GM11168 (cell line): ENCODE measurements at regions not wholly inside any gene's neighbourhood (a gene's known extent, or its start where the extent isn't known, plus 50 kb on each side); places are given as distances from the start of the nearest gene placed in this dataset.
"Not testable (repeated sequence)": the region's sequence is repeated elsewhere in the genome, so short reads cannot be mapped to it uniquely, and the experiment has no call there.

Source experiments
- in situ Hi-C: fragments of 300-500 bp; cut with MboI; formaldehyde crosslinking; loops from one replicate; pipeline ENCODE4 v1.12.0; 2022; ENCODE audit warnings: low sequenced_read_pairs; ENCODE audit not compliant: unreplicated experiment

DNA sequence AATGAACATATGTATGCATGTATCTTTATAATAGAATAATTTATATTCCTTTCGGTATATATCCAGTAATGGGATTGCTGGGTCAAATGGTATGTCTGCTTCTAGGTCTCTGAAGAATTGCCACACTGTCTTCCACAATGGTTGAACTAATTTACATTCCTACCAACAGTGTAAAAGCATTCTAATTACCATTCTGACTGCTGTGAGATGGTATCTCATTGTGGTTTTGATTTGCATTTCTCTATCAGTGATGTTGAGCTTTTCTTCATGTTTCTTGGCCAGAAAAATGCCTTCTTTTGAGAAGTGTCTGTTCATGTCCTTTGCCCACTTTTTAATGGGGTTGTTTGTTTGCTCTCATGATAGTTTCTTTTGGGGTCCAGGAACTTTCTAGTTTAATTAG, 213.2 kb upstream of the PTER start:
- in situ Hi-C loops, result not testable (repeated sequence)

DNA sequence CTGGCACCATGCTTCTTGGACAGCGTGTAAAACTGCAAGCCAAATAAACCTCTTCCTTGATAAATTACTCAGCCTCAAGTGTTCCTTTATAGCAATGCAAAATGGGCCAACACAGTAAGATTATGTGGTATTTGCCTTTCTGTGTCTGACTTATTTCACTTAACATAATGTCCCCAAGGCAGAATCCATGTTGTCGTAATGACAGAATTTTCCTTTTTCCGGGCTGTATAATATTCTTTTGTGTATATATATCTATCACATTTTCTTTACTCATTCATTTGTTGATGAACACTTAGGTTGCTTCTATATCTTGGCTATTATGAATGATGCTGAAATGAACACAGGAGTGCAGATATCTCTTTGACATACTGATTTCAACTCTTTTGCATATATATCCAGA, 209.1 kb upstream of the PTER start:
- in situ Hi-C loops, result no loop called here

DNA sequence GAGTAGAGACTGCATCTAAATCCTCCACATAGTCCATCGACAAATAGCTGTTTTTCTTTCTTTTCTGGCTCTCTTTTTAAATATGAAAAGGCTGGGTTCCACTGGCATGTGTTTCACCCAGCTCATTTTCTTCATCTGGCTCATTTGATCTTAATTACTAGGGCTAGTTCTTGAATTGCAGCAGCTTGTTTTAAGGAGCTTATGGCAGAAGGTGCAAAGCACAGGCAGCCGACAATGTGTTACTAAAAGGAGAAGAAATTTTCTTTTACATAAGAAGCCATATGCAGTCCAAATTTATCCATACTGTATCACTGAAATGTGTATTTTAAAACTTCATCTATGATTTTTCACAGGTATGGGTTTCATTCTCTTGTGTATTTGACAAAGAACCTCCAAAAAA, 205.6 kb upstream of the PTER start:
- in situ Hi-C loops, result no loop called here

DNA sequence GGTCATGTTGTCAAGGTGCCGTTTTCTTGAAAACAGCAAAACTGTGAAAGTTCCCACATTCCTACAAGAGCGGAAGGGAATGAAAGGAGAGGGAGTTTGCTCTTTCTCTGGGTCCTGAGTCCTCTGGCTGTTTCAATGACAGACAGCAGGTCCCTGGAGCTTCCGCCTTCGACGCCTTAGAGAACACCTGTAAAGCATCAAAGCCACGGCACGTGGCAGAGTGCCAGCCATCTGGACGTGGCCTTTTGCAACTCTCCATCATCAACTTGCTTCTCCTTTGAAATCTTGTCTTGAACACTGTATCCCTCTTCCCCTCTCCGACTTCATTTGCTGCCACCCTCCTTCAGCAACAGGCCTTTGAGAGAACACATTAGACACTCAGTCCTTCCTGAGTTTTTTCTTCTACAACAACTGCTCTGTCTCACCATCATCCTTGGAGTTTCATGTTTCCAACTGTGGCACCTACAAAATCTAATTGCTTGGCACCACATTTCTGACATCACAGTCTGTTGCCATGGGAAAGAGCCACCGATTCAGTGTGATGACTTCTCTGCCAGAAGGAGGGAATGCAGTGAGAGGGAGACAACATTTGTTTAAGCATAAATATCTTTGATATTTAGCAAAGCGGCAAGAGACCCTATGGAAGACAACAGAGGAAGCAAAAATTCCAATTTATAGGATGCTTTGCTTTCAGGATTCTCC, 204.9 kb upstream of the PTER start:
- in situ Hi-C loops, result no loop called here

DNA sequence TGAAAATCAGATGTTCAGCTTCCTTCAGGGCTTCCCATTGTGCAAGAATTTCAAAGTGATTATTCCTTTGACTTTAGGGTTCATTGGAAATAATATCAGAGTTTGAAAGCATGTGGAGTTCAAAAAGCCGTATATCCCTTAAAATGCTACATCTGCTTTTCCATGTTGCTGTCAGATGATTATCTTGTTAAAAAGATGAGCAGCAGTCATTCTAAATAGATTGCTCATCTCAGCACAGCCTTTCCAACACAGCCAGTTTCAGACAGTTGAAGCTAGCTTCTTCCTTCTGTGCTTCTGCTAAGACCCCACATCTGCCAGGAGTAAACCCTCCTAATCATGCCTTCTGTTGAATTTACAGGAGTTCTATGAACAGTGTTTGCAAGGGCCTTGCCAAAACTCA, 204.4 kb upstream of the PTER start:
- in situ Hi-C loops, result no loop called here

DNA sequence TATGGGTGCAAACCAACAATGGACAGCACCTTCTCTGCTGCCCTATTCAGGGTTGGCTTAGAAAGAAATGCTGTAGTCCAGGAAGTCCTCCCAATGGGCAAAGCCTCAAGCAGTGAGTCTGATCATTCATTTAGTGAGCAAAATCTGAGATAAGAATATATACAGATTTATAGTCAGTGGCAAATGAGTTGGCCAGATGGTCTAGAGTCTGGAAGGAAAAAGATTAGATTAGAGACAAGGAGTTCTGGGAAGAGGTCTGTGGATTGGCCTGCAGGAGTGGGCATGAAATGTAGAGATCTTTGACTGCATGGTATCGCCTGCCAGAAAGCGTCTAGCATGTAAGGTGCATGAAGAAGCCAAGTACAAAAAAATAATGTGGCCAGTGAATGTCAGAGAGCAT, 201.9 kb upstream of the PTER start:
- in situ Hi-C loops, result no loop called here

DNA sequence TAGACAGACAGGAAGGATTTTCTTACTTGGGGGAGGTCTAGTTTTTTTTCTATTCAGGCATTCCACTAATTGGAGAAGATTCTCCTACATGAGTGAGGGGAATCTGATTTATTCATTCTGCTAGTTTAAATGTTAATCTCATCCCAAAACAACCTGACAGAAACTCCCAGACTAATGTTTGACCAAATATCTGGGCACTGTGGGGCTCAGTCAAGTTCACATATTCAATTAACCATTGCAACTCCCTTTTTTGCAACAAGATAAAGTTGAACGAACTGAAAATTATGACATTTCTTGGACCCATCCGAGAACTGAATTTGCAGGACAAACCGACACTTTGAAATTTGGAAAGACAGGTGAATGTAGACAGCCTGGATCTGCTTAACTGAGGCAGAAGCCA, 194.4 kb upstream of the PTER start:
- in situ Hi-C loops, result no loop called here

DNA sequence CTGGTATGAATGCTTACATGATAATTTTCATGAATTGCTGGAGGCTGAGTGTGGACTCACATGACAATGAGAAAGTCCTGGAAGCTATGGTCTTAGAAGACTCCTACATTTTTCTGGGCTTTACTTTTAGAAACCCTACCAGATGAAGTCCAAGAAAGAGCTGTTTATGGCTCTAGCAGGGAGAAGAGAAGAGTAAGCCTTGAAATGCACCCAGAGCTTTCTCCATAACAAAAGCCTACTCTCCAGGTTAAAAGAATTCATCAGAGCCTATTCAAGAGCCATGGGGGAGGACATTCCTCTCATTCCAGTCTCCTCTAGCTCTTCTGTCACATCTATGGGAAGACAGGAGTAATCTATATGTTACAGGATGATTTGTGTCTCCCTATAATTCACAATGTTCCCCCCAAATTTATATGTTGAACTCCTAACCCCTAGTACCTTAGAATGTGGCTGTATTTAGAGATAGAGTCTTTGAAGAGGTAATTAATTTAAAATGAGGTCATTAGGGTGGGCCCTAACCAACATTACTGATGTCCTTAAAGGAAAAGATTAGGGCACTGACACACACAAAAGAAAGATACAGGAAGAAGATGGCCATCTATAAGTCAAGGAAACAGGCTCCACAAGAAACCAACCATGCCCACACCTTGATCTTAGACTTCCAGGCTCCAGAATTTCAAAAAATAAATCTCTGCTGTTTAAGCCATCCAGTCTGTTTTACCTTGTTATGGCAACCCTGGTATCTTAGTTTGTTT, 193.8 kb upstream of the PTER start:
- in situ Hi-C loops, result no loop called here

DNA sequence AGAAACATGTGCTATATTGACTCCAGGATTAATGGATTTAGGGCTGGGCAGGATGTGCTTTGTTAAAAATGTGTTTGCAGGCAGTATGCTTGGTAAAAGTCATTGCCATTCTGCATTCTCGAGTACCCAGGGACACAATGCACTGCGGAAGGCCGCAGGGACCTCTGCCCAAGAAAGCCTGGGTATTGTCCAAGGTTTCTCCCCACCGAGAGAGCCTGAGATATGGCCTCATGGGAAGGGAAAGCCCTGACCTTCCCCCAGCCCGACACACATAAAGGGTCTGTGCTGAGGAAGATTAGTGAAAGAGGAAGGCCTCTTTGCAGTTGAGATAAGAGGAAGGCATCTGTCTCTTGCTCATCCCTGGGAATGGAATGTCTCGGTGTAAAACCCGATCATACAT, 186.7 kb upstream of the PTER start:
- in situ Hi-C loops, result not testable (repeated sequence)

DNA sequence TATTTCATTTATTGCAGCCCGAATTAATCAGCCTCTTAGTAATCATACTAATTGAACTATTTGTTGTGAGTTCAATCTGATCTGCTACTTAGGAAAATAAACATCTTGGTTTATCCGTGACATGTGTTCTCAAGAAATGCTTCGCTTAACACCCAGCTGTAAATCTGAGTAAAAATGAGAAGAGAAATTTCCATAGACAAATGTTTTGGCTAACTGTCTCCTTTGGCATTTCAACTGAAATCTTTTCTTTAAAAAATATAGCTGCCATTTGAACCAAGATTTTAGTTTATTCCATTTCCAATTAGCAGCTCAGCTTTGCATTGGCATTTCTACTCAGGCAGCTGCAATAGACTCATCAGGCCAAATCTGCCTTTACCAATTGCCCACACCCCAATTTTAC, 180.5 kb upstream of the PTER start:
- in situ Hi-C loops, result no loop called here

DNA sequence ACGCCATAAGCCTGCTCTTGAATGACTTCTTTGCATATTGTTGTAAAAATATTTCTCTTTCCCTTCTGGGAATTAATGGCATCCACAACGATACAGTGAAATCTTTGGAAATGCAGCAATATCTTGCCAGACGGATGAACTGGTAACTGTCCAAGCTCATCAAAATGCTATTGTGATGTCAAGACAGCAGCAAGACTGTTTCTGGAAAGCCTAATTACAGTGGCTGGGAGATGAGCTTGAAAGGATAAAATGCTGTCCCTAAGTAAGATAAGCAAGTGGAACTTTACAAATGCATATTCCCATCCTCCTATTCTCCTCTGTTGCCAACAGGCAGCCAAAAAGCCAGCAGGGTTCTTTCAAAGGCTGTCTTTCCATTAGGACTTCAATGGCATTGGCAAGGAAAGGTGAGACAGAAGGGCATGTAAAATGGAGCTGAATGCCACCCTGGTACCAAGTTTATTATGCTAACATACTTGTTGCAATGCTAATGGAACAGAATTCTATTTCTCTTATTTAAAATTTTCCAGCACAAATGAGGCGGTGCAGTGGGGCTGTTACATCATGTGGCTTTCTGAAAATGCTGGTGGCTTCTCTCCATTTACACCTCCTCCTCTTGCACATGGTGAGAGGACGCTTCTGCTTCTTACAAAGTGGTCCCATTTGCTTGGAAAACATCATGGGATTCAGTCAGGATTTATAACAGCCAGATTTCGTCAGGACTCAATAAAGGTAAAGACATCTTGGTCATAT, 178.3 kb upstream of the PTER start:
- in situ Hi-C loops, result no loop called here

DNA sequence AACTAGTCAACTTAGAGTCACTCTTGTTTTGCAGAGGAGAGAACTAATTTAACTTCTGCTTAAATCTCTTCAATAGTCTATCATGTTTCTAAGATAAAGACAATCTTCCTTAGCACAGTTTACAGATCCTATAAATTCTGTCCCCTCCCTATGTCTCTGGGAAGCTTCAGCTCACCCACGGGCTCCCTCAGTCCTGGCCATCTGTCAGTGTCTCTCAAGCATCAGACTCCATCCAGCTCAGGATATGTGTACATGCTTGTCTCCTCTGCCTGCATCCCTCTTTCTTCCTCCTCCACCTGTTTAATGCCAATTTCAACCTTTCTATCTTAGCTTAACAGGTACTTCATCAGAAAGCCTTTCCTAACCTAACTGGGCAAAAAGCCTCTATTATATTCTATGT, 177.1 kb upstream of the PTER start:
- in situ Hi-C loops, result no loop called here

DNA sequence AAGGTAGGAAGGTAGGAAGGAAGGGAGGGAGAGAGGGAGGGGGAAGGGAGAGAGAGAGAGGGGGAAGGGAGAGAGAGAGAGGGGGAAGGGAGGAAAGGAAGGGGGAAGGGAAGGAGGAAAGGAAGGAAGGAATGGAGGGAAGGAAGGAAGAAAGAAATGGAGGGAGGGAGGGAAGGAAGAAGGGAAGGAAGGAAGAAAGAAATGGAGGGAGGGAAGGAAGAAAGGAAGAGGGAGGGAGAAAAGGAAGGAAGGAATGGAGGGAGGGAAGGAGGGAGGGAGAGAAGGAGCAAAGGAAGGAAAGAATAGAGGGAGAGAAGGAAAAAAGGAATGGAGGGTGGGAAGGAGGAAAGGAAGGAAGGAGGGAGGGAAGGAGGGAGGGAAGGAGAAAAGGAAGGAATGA, 176.4 kb upstream of the PTER start:
- in situ Hi-C loops, result no loop called here

DNA sequence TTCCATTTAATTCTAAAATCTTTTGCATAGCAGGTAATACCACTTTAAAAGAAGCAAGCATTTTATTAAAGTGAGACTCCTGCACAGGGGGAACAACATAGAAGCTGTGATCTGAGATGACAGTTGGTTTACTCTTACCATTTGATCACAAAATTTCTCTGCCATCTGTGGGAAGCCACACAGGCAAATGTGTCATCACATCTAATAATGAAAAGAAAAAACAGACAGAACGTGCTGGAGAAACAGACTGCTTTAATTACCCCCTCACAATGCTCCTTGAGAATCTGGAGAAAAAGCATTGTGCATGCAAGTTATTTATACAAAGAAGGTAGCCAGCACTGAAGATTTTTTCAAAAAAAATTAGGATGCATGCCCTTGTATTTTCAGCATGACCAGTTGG, 165.2 kb upstream of the PTER start:
- in situ Hi-C loops, result no loop called here

DNA sequence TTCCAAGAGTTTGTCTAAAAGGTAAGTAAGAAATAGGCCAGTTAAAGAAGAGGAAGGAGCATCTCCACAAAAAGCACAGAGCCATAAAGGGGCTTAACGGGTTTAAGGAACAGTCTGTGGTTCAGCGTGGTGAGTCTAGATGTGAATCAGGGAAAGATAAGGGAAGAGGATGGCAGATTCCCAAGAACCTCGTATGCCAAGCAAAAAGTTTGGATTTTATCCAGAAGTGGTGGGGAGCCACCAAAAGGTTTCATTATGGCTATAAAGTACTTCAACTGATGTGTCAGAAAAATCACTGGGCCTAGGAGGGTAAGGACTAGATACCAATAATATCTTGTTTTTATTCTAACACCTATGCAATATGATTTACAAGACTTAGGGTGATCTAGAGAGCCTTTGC, 161.9 kb upstream of the PTER start:
- in situ Hi-C loops, result no loop called here

DNA sequence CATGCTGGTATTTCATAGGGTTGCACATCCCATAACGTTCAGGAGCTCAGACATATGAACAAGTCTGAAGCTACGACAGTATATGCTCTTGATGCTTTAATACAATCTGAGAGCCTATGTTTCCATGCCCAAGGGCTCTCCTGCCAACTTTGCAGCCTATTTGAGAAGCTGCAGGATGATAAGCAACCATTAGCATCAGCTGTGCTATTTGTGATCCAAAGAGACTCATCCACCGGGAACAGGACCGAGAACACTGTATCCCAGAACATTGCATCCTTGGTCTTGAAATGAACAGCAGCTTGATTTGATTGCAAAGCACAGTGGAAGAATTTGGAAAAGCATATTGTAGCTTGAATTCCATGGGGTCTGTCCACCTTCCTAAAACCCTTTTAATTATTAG, 156.2 kb upstream of the PTER start:
- in situ Hi-C loops, result no loop called here

DNA sequence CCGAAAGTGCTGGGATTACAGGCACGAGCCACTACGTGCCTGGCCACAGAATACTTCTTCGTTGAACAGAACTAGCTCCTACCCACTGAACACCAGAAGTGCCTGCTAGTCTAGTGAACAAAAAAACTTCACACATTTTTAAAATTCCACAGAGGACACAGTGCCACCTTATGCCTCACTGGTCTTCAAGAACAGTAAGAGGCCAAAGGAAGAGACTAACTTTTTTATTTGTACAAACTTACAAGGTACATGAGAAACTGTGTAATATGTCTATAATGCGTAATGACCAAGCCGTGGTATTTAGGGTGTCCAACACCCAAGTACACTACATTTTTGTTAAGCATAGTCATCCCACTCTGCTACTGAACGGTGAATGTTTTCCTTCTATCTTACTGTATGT, 144.4 kb upstream of the PTER start:
- in situ Hi-C loops, result no loop called here

DNA sequence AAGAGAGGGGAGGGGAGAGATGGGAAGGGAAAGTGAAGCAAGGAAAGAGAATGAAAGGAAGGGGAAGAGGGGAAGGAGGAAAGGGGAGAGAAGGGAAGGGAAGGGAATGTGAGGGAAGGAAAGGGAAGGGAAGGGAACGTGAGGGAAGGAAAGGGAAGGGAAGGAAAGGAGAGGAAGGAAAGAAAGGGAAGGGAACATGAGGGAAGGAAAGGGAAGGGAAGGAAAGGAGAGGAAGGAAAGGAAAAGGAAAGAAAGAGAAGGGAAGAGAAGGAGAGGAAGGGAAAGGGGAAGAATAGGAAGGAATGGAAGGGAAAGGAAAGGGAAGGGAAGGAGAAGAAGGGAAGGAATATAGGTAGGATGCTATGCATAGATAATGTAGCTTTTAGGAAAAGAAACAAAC, 139.7 kb upstream of the PTER start:
- in situ Hi-C loops, result no loop called here

DNA sequence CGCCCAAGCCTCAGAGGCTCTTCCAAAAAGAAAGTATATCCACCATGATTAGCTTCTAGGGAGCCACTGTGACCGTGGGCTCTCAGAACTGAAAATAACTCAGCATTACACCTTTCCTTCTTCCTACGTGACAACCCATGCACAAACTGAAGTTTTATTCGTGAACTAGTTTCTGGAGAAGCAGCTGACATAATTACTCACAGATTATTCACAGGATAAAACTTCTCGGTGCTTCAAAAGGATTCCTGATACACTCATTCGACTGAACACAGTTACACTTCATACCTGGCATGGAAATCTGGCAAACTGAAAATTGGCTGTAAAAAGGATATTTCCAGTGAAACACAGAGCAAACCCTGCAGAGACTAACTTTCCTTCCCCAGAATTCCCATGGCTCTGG, 139.2 kb upstream of the PTER start:
- in situ Hi-C loops, result no loop called here

DNA sequence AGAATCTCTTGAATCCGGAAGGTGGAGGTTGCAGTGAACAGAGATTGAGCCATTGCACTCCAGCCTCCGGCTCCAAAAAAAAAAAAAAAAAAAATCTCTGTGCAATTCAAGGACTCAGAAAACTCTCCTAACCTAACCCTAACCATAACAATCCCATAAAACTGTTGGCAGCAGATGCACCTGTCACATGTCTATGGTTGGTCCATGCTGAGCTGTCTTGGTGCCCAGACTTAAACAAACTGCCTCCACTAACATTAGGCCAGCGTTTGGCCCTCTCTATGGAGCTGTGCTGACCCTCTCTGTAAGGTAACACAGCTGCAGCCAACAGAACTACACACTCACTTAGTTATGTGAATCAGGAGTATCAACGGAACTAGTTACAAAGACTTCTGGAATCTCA, 132.5 kb upstream of the PTER start:
- in situ Hi-C loops, result no loop called here

DNA sequence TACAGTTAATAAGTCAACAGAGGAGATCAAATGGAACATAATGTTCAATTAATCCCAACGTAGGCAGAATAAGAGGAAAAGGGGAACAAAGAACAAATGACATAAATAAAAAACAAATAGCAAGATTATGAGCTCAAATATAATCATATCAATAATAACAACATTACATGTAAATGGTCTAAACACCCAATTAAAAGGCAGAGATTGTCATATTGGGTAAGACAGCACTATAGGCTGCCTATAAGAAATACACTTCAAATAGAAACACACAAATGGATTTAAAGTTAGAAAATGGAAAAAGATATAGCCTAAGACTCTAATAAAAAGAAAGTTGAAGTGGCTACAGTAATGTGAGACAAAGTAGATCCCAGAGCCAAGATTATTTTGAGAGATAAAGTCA, 126.4 kb upstream of the PTER start:
- in situ Hi-C loops, result no loop called here
